ENCODE measurements at regions not wholly inside any gene's neighbourhood (a gene's known extent, or its start where the extent isn't known, plus 50 kb on each side); places are given as distances from the start of the nearest gene placed in this dataset.
A peak's percentile ranks its signal among the peaks of the same experiment; 100 is the strongest.

- DNase-seq: no peak
Observed at GRCh38 chr5:170159947-170160346, 54.2 kb downstream of the FOXI1 start.

- no peak for DNase-seq
Observed at GRCh38 chr5:170161069-170161468, 55.4 kb downstream of the FOXI1 start.

- DNase-seq: no peak
Observed at GRCh38 chr5:170162631-170163321, 57.1 kb downstream of the FOXI1 start.

GRCh38 chr5:170164087-170164486 lies 58.4 kb downstream of the FOXI1 start:
- DNase-seq: no peak

GRCh38 chr5:170164921-170165320 lies 59.2 kb downstream of the FOXI1 start:
- DNase-seq: no peak

- no peak for DNase-seq
Observed at GRCh38 chr5:170166101-170166500, 60.4 kb downstream of the FOXI1 start.

GRCh38 chr5:170168002-170168401 lies 62.3 kb downstream of the FOXI1 start:
- DNase-seq: no peak

- no peak for DNase-seq
Observed at GRCh38 chr5:170168797-170169196, 63.1 kb downstream of the FOXI1 start.

GRCh38 chr5:170169996-170170395 lies 62.8 kb upstream of the C5orf58 start:
- DNase-seq: no peak

- DNase-seq: no peak
Observed at GRCh38 chr5:170171811-170172210, 61.0 kb upstream of the C5orf58 start.

GRCh38 chr5:170173227-170173626 lies 59.6 kb upstream of the C5orf58 start:
- DNase-seq: no peak

- no peak for DNase-seq
Observed at GRCh38 chr5:170173647-170174046, 59.1 kb upstream of the C5orf58 start.

GRCh38 chr5:170176916-170177315 lies 55.9 kb upstream of the C5orf58 start:
- DNase-seq: no peak

- no peak for DNase-seq
Observed at GRCh38 chr5:170178814-170179213, 54.0 kb upstream of the C5orf58 start.

- DNase-seq: no peak
Observed at GRCh38 chr5:170179626-170180025, 53.2 kb upstream of the C5orf58 start.

- no peak for DNase-seq
Observed at GRCh38 chr5:170181902-170182301, 50.9 kb upstream of the C5orf58 start.

- DNase-seq: peak in 1 of 51 donors; percentile 32
Observed at GRCh38 chr5:170182491-170182890, 50.3 kb upstream of the C5orf58 start.

Data from hypothalamus (tissue), 51 donors.